Daoy (cell line): ENCODE measurements at regions not wholly inside any gene's neighbourhood (a gene's known extent, or its start where the extent isn't known, plus 50 kb on each side); places are given as distances from the start of the nearest gene placed in this dataset.
A peak's percentile ranks its signal among the peaks of the same experiment; 100 is the strongest.
"Not testable (repeated sequence)": the region's sequence is repeated elsewhere in the genome, so short reads cannot be mapped to it uniquely, and the experiment has no call there.

Experiments used
- DNase-seq: peaks from one replicate; pipeline ENCODE4 v3.0.0-alpha.2; 2015; ENCODE audit warnings: low read depth

DNA sequence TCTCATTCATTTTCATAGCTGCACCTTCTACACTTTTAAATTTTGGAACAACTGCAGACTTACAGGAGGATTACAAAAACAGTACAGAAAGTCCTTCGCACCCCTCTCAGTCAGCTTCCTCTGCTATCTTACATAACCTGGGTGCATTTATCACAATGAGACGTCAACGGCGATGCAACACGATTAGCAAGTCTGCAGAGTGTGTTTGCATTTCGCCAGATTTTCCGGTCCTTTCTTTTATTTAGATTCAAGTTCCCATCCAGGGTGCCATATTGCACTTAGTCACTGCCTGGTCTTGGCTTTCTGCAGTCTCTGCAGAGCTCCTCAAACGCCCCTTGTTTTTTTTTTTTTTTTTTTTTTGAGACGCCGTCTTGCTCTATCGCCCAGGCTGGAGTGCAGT lies 85.9 kb downstream of the ASMT start:
- DNase-seq = peak; percentile 10

DNA sequence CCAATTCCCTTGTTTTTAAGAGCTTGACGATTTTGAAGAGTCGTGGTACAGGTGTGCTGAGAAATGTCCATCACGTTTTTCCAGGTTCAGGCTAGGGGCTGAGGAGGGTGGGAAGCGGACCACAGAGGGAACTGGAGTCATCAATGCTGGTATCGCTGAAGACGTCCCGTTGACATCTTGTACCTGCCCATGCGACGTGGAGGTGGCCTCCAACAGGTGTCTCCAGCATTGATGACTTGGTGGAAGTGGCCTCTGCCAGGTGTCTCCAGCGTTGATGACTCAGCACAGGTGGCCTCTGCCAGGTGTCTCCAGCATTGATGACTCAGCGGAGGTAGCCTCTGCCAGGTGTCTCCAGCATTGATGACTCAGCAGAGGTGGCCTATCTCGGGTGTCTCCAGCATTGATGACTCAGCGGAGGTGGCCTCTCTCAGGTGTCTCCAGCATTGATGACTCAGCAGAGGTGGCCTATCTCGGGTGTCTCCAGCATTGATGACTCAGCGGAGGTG lies 86.6 kb downstream of the ASMT start:
- DNase-seq = not testable (repeated sequence)

DNA sequence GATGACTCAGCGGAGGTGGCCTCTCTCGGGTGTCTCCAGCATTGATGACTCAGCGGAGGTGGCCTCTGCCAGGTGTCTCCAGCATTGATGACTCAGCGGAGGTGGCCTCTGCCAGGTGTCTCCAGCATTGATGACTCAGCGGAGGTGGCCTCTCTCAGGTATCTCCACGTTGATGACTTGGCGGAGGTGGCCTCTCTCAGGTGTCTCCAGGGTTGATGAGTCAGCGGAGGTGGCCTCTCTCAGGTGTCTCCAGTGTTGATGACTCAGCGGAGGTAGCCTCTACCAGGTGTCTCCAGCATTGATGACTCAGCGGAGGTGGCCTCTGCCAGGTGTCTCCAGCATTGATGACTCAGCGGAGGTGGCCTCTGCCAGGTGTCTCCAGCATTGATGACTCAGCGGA lies 87.3 kb downstream of the ASMT start:
- DNase-seq = not testable (repeated sequence)

DNA sequence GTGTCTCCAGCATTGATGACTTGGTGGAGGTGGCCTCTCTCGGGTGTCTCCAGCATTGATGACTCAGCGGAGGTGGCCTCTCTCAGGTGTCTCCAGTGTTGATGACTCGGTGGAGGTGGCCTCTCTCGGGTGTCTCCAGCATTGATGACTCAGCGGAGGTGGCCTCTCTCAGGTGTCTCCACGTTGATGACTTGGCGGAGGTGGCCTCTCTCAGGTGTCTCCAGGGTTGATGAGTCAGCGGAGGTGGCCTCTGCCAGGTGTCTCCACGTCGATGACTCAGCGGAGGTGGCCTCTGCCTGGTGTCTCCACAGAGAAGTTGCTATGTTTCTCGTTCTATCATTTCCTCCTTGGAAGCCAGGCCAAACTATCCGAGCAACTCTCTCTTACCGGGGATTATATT lies 87.7 kb downstream of the ASMT start:
- not testable (repeated sequence) for DNase-seq

DNA sequence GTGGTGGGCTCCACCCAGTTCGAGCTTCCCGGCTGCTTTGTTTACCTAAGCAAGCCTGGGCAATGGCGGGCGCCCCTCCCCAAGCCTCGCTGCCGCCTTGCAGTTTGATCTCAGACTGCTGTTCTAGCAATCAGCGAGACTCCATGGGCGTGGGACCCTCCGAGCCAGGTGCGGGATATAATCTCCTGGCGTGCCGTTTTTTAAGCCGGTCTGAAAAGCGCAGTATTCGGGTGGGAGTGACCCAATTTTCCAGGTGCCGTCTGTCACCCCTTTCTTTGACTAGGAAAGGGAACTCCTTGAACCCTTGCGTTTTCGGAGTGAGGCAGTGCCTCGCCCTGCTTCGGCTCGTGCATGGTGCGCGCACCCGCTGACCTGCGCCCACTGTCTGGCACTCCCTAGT lies 94.4 kb downstream of the ASMT start:
- DNase-seq = not testable (repeated sequence)

DNA sequence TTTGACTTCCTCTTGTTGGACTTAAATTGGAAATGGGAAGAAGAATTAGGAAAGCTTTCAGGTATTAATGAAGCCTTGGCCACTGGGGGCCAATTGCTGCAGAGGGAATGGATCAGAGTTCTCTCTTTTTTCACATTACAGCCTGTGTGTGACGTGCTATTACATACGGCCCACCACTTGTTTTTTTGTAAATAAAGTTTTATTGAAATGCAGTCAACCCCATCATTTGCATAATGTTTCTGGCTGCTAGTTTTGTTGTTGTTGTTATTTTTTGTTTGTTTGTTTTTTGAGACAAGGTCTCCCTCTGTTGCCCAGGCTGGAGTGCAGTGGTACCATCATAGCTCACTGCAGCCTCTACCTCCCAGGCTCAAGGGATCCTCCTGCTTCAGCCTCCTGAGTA lies 98.4 kb downstream of the ASMT start:
- DNase-seq = no peak

DNA sequence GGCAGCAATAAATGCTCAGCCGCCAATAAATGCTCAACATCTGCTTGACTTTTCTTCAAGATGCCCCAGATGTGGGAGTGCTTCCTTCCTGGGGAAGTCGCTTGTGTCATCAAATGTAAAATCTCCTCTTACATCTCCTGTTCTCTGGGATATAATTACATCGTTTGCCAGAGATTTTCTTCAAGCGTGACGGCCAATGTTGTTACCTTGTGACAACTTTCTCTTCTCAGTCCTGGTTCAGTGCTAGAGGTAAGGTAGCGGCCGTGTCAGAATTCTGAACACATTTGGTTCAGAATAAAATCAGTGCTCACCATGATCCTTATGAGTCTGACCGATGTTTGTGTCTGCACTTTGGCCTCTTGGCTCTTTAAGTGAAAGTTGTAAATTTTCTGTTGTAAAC lies 102.5 kb downstream of the ASMT start:
- DNase-seq = no peak

DNA sequence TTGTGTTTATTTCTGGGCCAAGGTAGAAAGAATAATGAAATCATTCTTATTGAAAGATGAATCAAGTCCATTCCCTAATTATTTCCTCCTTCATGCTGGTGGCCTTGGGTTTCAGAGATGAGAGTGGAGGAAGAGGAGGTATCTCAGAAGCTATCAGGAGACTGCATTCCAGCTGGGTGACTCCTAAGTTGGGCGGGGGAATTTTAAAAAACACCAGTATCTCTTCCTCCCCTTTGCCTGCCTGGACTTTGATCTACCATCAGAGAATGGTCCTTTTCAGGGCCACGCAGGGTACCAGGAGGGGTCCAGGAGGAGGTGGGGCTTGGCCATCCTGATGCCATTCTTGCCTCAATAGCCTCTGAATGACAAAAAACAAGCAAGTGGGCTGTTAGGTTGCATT lies 104.4 kb downstream of the ASMT start:
- DNase-seq = peak; percentile 9

DNA sequence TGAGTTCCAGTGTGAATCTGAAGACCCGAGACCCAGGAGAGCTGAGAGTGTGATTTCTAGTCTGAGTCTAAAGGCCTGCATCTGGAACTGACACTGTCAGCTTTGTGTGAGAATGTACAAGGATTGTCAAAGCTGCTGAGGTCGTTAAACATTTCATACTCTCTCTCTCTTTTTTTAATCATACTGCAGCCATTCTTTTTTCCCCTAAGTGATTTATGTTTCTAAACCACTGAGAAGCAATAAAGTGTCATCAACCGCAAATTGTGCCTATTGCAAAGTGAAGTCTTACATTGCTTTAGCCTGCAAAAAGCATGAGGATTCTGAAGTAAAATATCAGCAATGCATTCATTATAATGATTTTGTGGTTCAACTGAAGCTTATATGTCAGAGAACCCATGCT lies 106.0 kb downstream of the ASMT start:
- peak; percentile 11 for DNase-seq

DNA sequence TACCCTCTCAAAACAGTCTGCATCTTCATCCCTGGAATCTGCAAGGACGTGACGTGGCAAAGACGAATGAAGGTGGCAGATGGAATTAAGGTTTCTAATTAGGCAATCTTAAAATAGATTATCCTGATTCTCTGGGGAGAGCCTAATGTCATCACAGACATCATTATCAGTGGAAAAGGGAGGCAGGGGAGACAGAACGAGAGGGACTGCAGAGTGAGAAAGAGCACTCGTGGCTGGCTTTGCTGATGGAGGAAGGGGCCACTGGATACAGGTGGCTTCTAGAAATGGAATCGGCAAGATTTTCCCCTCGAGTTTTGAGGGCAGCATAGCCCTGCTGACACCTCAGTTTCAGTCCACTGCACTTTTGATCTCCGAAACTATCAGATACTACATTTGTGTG lies 110.6 kb downstream of the ASMT start:
- no peak for DNase-seq

DNA sequence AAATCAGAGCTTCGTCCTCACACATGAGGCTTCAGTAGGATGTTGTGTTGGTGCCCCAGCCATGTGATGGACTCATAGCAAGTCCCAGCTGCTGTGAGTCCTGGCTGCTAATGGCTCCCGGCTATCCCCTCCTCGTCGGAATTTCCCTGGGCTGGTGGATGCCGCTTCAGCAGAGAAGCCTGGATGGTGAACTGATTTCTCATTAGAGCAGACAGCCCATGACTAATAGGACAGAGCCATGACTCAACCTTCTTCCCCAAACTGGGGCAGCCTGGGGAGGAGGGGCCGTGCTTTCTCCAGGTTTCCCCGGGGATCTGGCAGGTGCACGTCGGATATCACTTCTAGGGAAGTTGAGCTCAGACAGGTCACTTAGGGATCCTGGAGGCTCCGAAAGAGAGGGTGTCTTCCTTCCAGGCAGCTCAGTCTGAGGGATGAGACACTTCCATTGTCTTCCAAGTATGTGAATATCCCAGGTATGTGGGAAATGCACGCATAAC lies 112.7 kb downstream of the ASMT start:
- DNase-seq = peak; percentile 83

DNA sequence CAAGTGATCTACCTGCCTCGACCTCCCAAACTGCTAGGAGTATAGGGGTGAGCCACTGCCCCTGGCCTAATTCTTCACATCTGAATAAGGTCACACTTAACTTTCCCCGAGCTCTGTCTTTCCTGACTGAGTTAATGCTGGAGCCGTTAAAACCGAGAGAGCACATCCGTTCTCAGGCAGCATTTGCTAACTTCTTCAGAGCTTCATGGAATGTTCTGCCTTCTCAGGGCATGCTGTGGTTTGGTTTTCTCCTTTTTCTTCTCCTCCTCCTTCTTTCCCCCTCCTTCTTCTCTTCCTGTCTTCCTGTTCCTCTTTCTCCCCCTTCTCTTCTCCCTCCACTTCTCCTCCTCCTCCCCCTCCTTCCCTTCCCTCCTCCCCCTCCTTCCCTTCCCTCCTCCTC lies 119.9 kb downstream of the ASMT start:
- no peak for DNase-seq

DNA sequence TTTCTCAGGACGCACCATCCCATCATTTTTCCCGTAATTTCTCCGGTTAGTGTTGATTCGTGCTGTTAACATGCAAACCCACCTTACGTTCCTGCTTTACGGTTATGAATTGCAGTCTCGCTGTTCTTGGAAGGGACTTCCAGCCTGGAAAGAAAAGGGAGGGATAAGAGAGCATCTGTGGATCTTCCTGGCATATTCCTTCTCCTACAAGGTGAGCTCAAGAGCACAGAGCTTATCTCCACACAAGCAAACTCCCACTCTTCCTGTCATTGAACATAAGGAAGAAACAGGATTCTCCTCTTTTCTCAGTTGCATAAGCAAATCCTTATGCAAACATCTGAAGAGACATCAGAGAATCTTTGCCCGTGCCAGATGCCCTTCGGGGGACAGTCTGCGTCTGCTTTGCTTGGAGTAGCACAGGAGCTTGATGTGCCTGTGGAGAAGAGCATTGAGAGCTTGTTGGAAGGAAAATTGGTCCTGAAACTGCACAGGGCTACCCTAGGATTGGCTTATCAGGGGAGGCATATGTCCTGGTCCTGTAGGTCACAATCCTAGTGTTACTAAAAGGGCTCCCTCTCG lies 127.0 kb downstream of the ASMT start:
- DNase-seq = no peak

DNA sequence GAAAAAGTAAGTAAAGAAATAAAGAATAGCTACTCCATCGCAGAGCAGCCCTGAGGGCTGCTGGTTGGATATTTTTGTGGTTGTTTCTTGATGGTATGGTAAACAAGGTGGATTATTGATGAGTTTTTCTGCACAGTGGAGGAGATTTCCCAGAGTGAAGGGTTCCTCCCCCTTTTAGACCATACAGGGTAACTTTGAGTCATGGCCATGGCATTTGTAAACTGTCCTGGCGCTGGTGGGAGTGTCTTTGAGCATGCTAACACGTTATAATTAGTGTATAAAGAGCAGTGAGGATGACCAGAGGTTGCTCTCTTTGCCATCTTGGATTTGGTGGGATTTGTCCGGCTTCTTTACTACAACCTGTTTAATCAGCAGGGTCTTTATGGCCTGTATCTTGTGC lies 128.2 kb downstream of the ASMT start:
- no peak for DNase-seq

DNA sequence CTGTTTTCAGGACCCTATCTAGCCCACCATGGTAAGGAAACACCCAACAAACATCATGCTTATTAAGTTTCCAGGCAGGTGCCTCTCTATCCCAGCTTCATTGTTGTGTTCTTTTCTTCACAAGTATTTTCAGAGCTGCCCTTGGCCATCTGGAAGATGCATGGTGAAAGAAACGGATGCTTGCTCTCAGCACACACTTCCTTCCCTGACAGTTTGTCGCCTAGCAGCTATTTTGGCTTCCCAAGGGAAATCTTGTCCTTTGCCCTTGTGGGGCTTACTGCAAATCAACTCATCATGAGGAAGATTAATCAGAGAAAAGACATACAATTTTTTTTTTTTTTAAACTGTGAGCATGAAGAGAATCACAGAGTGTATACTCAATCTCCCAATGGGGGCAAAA lies 128.8 kb downstream of the ASMT start:
- no peak for DNase-seq

DNA sequence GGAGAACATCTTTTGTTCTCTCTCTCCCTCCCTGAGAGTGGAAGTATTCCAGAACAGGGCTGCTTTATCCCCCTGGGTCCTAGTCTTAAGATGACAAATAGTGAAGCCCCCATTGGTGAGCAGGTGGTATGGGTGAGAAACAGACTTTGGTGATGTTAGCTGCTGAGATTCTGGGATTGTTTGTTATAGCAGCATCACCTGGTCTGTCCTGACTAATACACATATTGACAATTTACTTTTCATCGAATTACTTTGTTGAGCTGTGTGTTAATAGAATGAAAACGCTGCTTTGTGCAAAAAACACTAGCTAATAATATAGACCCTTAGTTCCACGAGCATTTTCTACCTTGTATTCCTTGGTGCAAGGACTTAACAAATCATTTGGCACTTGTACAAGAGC lies 133.5 kb downstream of the ASMT start:
- no peak for DNase-seq

DNA sequence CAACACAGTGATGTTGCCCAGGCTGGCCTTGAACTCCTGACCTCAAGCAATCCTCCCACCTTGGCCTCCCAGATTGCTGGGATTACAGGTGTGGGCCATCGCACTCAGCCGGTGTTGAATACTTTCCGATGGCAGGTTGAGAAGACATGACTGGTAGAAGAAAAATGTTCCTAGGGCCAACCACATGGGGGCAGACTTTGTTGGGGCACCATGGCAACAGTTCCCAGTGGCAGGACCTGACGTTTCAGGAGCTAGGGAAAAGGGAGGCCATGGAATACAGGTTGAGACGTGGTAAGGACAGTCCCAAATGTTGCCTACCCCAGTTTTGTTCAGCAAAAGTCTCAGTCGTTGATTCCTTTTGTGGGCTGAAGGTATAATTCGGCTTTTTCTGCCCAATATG lies 134.6 kb downstream of the ASMT start:
- no peak for DNase-seq

DNA sequence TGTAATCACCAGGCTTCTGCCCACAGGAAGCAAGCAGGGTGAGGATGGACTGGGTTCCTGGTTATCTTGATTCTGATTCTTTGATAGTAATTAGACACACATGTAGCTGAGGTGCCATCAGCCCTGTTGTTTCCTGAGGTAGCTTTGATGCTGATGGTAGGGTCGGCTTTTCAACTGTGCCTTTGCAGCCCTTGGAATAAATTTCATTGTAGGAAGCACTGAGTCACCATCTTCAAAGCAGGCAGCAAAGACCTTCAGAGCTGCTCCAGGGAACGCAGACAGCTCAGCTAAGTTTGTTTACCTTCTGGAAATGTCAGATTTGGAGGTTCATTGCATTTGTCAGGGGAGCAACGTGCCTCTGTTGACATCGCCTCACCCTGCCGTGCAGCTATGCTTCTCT lies 135.4 kb downstream of the ASMT start:
- DNase-seq = no peak

DNA sequence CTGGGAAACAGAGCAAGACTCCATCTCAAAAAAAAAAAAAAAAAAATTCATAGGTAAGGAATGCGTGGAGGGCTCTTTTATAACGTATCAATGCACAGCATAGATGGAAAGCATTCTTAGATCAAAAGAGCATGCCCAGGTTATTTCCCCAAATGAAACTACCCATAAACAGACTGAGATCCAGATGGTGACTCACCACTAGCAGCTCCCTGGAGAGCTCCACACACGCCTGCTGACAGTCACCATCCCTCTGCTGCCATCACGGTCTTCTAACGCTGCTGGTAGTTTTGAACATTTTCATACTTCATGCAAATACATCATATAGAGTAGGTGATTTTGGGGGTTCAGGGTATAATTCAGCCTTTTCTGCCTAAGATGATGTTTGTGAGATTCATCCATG lies 136.9 kb downstream of the ASMT start:
- peak; percentile 41 for DNase-seq

DNA sequence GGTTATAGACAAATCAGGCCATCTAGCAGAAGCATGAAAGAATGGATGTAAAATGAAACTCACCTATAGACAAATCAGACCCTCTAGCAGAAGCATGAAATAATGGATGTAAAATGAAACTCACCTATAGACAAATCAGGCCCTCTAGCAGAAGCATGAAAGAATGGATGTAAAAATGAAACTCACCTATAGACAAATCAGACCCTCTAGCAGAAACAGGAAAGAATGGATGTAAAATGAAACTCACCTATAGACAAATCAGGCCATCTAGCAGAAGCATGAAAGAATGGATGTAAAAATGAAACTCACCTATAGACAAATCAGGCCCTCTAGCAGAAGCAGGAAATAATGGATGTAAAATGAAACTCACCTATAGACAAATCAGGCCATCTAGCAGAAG lies 137.9 kb downstream of the ASMT start:
- not testable (repeated sequence) for DNase-seq

DNA sequence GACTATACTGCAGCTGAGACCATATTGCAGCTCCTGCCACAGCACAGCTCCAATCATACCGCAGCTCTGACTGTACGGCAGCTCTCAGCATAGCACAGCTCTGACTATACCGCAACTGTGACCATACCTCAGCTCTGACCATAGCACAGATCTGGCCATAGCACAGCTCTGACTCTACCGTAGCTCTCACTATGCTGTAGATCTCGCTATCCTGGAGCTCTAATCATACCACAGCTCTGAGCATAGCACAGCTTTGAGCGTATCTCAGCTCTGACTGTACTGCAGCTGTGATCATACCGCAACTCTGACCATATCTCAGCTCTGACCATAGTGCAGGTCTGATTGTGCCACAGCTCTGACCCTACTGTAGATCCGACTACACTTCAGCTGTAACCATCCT lies 139.2 kb downstream of the ASMT start:
- DNase-seq = peak; percentile 71

DNA sequence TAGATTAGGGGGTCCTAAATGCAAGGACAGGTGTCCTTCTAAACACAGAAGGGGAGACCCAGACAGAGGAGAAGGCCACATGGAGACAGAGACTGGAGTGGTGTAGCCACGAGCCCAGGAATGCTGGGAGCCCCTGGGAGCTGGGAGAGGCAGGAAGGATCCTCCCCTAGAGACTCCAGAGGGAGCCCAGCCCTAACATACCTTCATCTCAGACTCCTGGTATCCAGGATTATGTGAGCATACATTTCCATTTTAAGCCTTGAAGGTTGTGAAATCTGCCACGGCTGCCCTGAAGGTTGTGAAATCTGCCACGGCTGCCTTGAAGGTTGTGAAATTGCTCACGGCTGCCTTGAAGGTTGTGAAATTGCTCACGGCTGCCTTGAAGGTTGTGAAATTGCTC lies 148.4 kb downstream of the ASMT start:
- DNase-seq = no peak

DNA sequence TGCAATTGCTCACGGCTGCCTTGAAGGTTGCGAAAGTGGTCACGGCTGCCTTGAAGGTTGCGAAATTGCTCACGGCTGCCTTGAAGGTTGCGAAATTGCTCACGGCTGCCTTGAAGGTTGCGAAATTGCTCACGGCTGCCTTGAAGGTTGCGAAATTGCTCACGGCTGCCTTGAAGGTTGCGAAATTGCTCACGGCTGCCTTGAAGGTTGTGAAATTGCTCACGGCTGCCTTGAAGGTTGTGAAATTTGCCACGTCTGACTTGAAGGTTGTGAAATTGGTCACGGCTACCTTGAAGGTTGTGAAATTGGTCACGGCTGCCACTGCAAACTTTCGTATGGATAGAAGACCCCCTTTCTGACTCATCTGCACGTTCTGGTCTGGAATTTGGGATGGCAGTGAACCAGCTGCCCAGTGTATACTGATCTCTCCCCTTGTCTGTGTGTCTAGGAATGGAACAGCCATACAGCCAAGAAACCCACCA lies 150.1 kb downstream of the ASMT start:
- DNase-seq = not testable (repeated sequence)

DNA sequence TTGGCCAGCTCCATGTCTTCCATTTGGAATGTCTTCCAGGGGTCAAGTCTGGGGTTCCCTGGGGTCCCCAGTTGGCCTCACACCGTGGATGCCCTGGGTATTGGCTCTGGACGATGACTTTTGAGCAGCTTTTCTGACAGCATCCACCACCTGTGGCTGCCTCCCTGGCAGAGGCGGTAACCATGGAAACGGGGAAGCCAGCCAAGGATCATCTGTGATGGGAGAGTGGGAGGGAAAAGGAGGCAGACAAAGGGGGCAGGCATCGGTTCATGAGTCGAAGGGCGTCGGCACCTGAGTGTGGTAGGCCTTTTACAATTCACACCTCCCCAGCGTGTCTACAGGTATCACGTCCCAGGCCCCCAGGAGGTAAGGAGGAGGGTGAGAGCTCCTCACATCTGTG lies 152.2 kb downstream of the ASMT start:
- DNase-seq = no peak
